ENCODE measurements at regions not wholly inside any gene's neighbourhood (a gene's known extent, or its start where the extent isn't known, plus 50 kb on each side); places are given as distances from the start of the nearest gene placed in this dataset.

DNA sequence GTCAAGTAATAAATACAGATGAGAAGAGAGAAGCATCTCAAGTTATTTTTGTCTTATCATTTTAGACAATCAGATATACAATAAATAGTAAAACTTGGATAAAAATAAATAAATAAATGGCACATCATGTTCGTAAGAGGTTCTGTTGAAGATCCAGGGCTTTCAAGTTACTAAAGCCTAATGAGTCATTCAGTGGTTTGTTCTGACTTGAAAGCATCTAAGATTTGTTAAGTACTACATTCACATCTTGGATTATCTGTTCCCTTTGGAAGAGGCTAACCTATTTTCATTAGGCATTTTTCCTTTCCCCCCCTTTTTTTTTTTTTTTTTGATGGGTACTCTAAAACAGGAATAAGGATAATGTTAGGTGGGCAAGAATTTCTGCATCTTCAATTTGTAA is 429.3 kb downstream of the PCDH20 start:
- no peak for TF ChIP-seq POLR2A (IDR thresholded peaks at IDR 0.05)
- TF ChIP-seq, protein P1, sequence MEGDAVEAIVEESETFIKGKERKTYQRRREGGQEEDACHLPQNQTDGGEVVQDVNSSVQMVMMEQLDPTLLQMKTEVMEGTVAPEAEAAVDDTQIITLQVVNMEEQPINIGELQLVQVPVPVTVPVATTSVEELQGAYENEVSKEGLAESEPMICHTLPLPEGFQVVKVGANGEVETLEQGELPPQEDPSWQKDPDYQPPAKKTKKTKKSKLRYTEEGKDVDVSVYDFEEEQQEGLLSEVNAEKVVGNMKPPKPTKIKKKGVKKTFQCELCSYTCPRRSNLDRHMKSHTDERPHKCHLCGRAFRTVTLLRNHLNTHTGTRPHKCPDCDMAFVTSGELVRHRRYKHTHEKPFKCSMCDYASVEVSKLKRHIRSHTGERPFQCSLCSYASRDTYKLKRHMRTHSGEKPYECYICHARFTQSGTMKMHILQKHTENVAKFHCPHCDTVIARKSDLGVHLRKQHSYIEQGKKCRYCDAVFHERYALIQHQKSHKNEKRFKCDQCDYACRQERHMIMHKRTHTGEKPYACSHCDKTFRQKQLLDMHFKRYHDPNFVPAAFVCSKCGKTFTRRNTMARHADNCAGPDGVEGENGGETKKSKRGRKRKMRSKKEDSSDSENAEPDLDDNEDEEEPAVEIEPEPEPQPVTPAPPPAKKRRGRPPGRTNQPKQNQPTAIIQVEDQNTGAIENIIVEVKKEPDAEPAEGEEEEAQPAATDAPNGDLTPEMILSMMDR (IDR thresholded peaks at IDR 0.05): no peak

All from Peyer's patch (tissue), 4 donors.